NCI-H526 (cell line): ENCODE measurements at regions not wholly inside any gene's neighbourhood (a gene's known extent, or its start where the extent isn't known, plus 50 kb on each side); places are given as distances from the start of the nearest gene placed in this dataset.

Experiments used
- DNase-seq, 2 experiments: peaks; one replicate each; lab custom pipeline; 2025; lab: John Stamatoyannopoulos, UW

GRCh38 chr2:219958941-219959340, 331.5 kb downstream of the SLC4A3 start:
- no peak for DNase-seq

- no peak for DNase-seq
These were observed 332.0 kb downstream of the SLC4A3 start for GRCh38 chr2:219959471-219959870.

GRCh38 chr2:219961947-219962498, 334.6 kb downstream of the SLC4A3 start:
- DNase-seq, result no peak

- DNase-seq, result no peak
These were observed 335.4 kb downstream of the SLC4A3 start for GRCh38 chr2:219962801-219963200.

GRCh38 chr2:219965287-219966194, 338.1 kb downstream of the SLC4A3 start:
- peak; percentile 4 to 62 for DNase-seq

GRCh38 chr2:219967247-219968245, 340.1 kb downstream of the SLC4A3 start:
- DNase-seq, result no peak

- no peak for DNase-seq
These were observed 341.4 kb downstream of the SLC4A3 start for GRCh38 chr2:219968685-219969345.

- no peak for DNase-seq
These were observed 342.1 kb downstream of the SLC4A3 start for GRCh38 chr2:219969508-219969907.

- no peak for DNase-seq
These were observed 345.7 kb downstream of the SLC4A3 start for GRCh38 chr2:219973136-219973535.

GRCh38 chr2:219976871-219977270, 349.4 kb downstream of the SLC4A3 start:
- no peak for DNase-seq

- no peak for DNase-seq
These were observed 353.2 kb downstream of the SLC4A3 start for GRCh38 chr2:219980638-219981037.

- DNase-seq, result no peak
These were observed 356.4 kb downstream of the SLC4A3 start for GRCh38 chr2:219983836-219984235.

GRCh38 chr2:219985017-219985416, 357.6 kb downstream of the SLC4A3 start:
- DNase-seq, result no peak

- DNase-seq, result no peak
These were observed 360.4 kb downstream of the SLC4A3 start for GRCh38 chr2:219987830-219988229.

- DNase-seq, result no peak
These were observed 362.3 kb downstream of the SLC4A3 start for GRCh38 chr2:219989744-219990143.

- no peak for DNase-seq
These were observed 363.7 kb downstream of the SLC4A3 start for GRCh38 chr2:219991116-219991515.

GRCh38 chr2:219995399-219995798, 368.0 kb downstream of the SLC4A3 start:
- no peak for DNase-seq

GRCh38 chr2:219995991-219996765, 368.7 kb downstream of the SLC4A3 start:
- no peak for DNase-seq

GRCh38 chr2:219997341-219997851, 370.0 kb downstream of the SLC4A3 start:
- DNase-seq, result peak in 1 of 2 experiments; percentile 64

- DNase-seq, result peak; percentile 72 to 76
These were observed 370.7 kb downstream of the SLC4A3 start for GRCh38 chr2:219998107-219998506.
